Natural killer cell (primary cell): ENCODE measurements at regions not wholly inside any gene's neighbourhood (a gene's known extent, or its start where the extent isn't known, plus 50 kb on each side); places are given as distances from the start of the nearest gene placed in this dataset.
"Not testable (repeated sequence)": the region's sequence is repeated elsewhere in the genome, so short reads cannot be mapped to it uniquely, and the experiment has no call there.

Experiments used
- ATAC-seq, 3 donors: fragments of 150-1000 bp in 2 of 3; fragments of 200-7000 bp in 1 of 3; cut with Tn5 transposase; 1 replicate in 1 of 3; 2 replicates in 2 of 3; pipeline ENCODE4 v1.10.0; 2021; ENCODE audit warnings: mild to moderate bottlenecking in 2 of 3, moderate library complexity in 2 of 3
- DNase-seq, 2 donors: peaks; one replicate each; pipeline versions ENCODE4 v3.0.0 to v3.0.0-alpha.2; 2013 to 2021; ENCODE audit warnings: mixed read lengths in 1 of 2
- H3K27ac ChIP-seq: one replicate; pipeline ENCODE4 v1.5.1; 2013; ENCODE audit warnings: mild to moderate bottlenecking, low read length
- H3K27me3 ChIP-seq: one replicate; pipeline ENCODE4 v1.6.1; 2013; ENCODE audit warnings: low read length; ENCODE audit not compliant: control insufficient read depth, insufficient read depth
- H3K36me3 ChIP-seq: one replicate; pipeline ENCODE4 v1.6.1; 2013; ENCODE audit warnings: low read length; ENCODE audit not compliant: control insufficient read depth, insufficient read depth
- H3K4me1 ChIP-seq: one replicate; pipeline ENCODE4 v1.6.1; 2013; ENCODE audit warnings: low read length; ENCODE audit not compliant: control insufficient read depth, insufficient read depth
- H3K4me3 ChIP-seq: one replicate; pipeline ENCODE4 v1.5.1; 2013; ENCODE audit warnings: low read length
- H3K9me3 ChIP-seq: one replicate; pipeline ENCODE4 v1.6.1; 2013; ENCODE audit warnings: low read length; ENCODE audit not compliant: control insufficient read depth, insufficient read depth
- H3K27ac Mint-ChIP-seq, 2 donors: one replicate each; pipeline ENCODE4 v1.8.0; 2022; ENCODE audit warnings: mild to moderate bottlenecking in 2 of 2, mixed read lengths in 2 of 2, moderate library complexity in 1 of 2
- H3K27me3 Mint-ChIP-seq, 2 donors: one replicate each; pipeline ENCODE4 v1.8.0; 2022; ENCODE audit warnings: low read depth in 2 of 2, mixed read lengths in 2 of 2
- H3K36me3 Mint-ChIP-seq: one replicate; pipeline ENCODE4 v1.8.0; 2022; ENCODE audit warnings: mixed read lengths
- H3K4me1 Mint-ChIP-seq, 2 donors: one replicate each; pipeline ENCODE4 v1.8.0; 2022; ENCODE audit warnings: mixed read lengths in 2 of 2
- H3K4me3 Mint-ChIP-seq: one replicate; pipeline ENCODE4 v1.8.0; 2022; ENCODE audit warnings: mild to moderate bottlenecking, moderate library complexity, mixed read lengths
- H3K9me3 Mint-ChIP-seq, 2 donors: one replicate each; pipeline ENCODE4 v1.8.0; 2022; ENCODE audit warnings: mixed read lengths in 2 of 2
- WGBS: methylation state at CpG from one replicate; pipeline ENCODE4 v1.1.7; 2013; ENCODE audit warnings: missing lambda C conversion rate; ENCODE audit not compliant: insufficient coverage; 5-methylcytosine and 5-hydroxymethylcytosine counted together
- intact Hi-C: fragments of 100-400 bp; cut with micrococcal nuclease; formaldehyde crosslinking; loops from one replicate; pipeline ENCODE4 v1.14.2; 2022

- H3K36me3 ChIP-seq, H3K36me3 Mint-ChIP-seq, H3K4me1 Mint-ChIP-seq, intact Hi-C loops, ATAC-seq, H3K27me3 ChIP-seq, H3K4me3 Mint-ChIP-seq, H3K27ac ChIP-seq, H3K4me1 ChIP-seq, H3K4me3 ChIP-seq, H3K27me3 Mint-ChIP-seq, H3K27ac Mint-ChIP-seq, H3K9me3 ChIP-seq, DNase-seq, H3K9me3 Mint-ChIP-seq: not testable (repeated sequence)
- WGBS: 60% methylated on average over 1 of the region's 9 CpGs
These were observed 126.8 kb downstream of the TNFRSF13B start for GRCh38 chr17:16845098-16845497.

- H3K36me3 Mint-ChIP-seq, H3K36me3 ChIP-seq, intact Hi-C loops, H3K9me3 ChIP-seq, H3K27me3 ChIP-seq, H3K4me1 ChIP-seq, H3K27me3 Mint-ChIP-seq, H3K27ac Mint-ChIP-seq, H3K27ac ChIP-seq, DNase-seq, H3K4me1 Mint-ChIP-seq, H3K4me3 Mint-ChIP-seq, H3K9me3 Mint-ChIP-seq, ATAC-seq, H3K4me3 ChIP-seq: not testable (repeated sequence)
- WGBS: no CpG with 5 or more reads among the region's 6 CpGs
These were observed 127.2 kb downstream of the TNFRSF13B start for GRCh38 chr17:16844669-16845068.

GRCh38 chr17:16843511-16843910, 128.4 kb downstream of the TNFRSF13B start:
- H3K27ac Mint-ChIP-seq, DNase-seq, H3K27me3 Mint-ChIP-seq, H3K4me1 ChIP-seq, H3K36me3 ChIP-seq, H3K4me3 Mint-ChIP-seq, ATAC-seq, H3K27ac ChIP-seq, H3K9me3 ChIP-seq, H3K36me3 Mint-ChIP-seq, H3K4me3 ChIP-seq, H3K4me1 Mint-ChIP-seq, intact Hi-C loops, H3K9me3 Mint-ChIP-seq, H3K27me3 ChIP-seq: not testable (repeated sequence)
- WGBS: no CpG with 5 or more reads among the region's 7 CpGs

DNA sequence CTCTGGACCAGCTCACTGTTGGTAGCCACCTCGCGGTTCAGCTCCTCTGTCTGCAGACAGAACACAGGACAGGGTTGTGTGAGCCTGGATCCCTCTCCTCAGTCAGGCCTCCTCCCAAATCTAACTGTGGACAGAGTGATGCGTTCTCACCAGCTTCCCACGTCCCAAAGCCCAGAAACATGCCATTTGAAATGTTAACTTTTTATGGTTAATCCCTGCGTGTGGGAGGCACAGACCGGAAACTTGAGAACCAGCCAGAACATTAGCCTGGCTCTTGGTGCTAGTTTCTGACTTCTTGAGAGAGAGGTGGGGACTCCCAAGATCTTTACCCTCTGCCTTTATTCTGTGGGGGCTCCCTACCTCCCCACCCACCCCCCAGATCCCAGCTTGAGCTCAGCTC, 129.6 kb downstream of the TNFRSF13B start:
- H3K4me1 ChIP-seq, H3K27me3 ChIP-seq, intact Hi-C loops, H3K4me3 ChIP-seq, H3K27me3 Mint-ChIP-seq, H3K4me3 Mint-ChIP-seq, ATAC-seq, H3K27ac ChIP-seq, DNase-seq, H3K27ac Mint-ChIP-seq, H3K36me3 Mint-ChIP-seq, H3K36me3 ChIP-seq, H3K9me3 ChIP-seq, H3K9me3 Mint-ChIP-seq, H3K4me1 Mint-ChIP-seq: not testable (repeated sequence)
- WGBS: 79% methylated on average over 3 of the region's 6 CpGs

GRCh38 chr17:16841896-16842295, 130.0 kb downstream of the TNFRSF13B start:
- ATAC-seq, H3K27ac ChIP-seq, H3K4me3 Mint-ChIP-seq, DNase-seq, H3K9me3 Mint-ChIP-seq, H3K36me3 Mint-ChIP-seq, H3K9me3 ChIP-seq, H3K27me3 Mint-ChIP-seq, intact Hi-C loops, H3K4me1 ChIP-seq, H3K27ac Mint-ChIP-seq, H3K27me3 ChIP-seq, H3K4me1 Mint-ChIP-seq, H3K4me3 ChIP-seq, H3K36me3 ChIP-seq: not testable (repeated sequence)
- no CpG with 5 or more reads among the region's 10 CpGs for WGBS

- H3K9me3 Mint-ChIP-seq, H3K4me1 ChIP-seq, H3K4me3 Mint-ChIP-seq, H3K27ac Mint-ChIP-seq, H3K4me1 Mint-ChIP-seq, H3K36me3 Mint-ChIP-seq, DNase-seq, H3K27me3 ChIP-seq, H3K27me3 Mint-ChIP-seq, H3K27ac ChIP-seq, H3K4me3 ChIP-seq, intact Hi-C loops, ATAC-seq, H3K36me3 ChIP-seq, H3K9me3 ChIP-seq: not testable (repeated sequence)
- WGBS: 70% methylated on average over 3 of the region's 9 CpGs
These were observed 131.7 kb downstream of the TNFRSF13B start for GRCh38 chr17:16840219-16840618.

GRCh38 chr17:16839242-16840175, 132.4 kb downstream of the TNFRSF13B start:
- H3K4me1 ChIP-seq, H3K9me3 ChIP-seq, H3K27me3 Mint-ChIP-seq, H3K4me3 ChIP-seq, DNase-seq, H3K4me3 Mint-ChIP-seq, H3K36me3 Mint-ChIP-seq, H3K4me1 Mint-ChIP-seq, H3K27me3 ChIP-seq, H3K36me3 ChIP-seq, intact Hi-C loops, H3K9me3 Mint-ChIP-seq, H3K27ac Mint-ChIP-seq, H3K27ac ChIP-seq: not testable (repeated sequence)
- WGBS: 67% methylated on average over 3 of the region's 16 CpGs
- ATAC-seq: peak in 1 of 3 donors; percentile 21

- H3K4me3 Mint-ChIP-seq, H3K27me3 Mint-ChIP-seq, intact Hi-C loops, H3K27ac ChIP-seq, H3K36me3 ChIP-seq, DNase-seq, H3K27me3 ChIP-seq, H3K27ac Mint-ChIP-seq, H3K9me3 Mint-ChIP-seq, H3K4me3 ChIP-seq, H3K9me3 ChIP-seq, H3K4me1 ChIP-seq, H3K36me3 Mint-ChIP-seq, H3K4me1 Mint-ChIP-seq: not testable (repeated sequence)
- peak in 1 of 3 donors; percentile 24 for ATAC-seq
- no CpG with 5 or more reads among the region's 6 CpGs for WGBS
These were observed 133.1 kb downstream of the TNFRSF13B start for GRCh38 chr17:16838795-16839194.
